ENCODE measurements at regions not wholly inside any gene's neighbourhood (a gene's known extent, or its start where the extent isn't known, plus 50 kb on each side); places are given as distances from the start of the nearest gene placed in this dataset.

GRCh38 chr3:76958274-76958673 is 81.6 kb upstream of the ROBO2 start (continued):
- TF ChIP-seq CLOCK (CRISPR knock-in tag; IDR thresholded peaks at IDR 0.05; ENCODE audit: borderline replicate concordance) (no peak), ADNP (tag; IDR thresholded peaks at IDR 0.05) (no peak), ARID2 (IDR thresholded peaks at IDR 0.05) (no peak), MTA1 (IDR thresholded peaks at IDR 0.05; ENCODE audit: borderline replicate concordance) (no peak), BRF2 (IDR thresholded peaks at IDR 0.05; ENCODE audit: borderline replicate concordance, insufficient read depth, insufficient read length) (no peak), AFF4 (CRISPR knock-in tag; IDR thresholded peaks at IDR 0.05) (no peak), SP2 (IDR thresholded peaks at IDR 0.05; ENCODE audit: extremely low read depth, low read depth, low read length, poor library complexity, severe bottlenecking) (no peak)
- TF ChIP-seq, protein P1, sequence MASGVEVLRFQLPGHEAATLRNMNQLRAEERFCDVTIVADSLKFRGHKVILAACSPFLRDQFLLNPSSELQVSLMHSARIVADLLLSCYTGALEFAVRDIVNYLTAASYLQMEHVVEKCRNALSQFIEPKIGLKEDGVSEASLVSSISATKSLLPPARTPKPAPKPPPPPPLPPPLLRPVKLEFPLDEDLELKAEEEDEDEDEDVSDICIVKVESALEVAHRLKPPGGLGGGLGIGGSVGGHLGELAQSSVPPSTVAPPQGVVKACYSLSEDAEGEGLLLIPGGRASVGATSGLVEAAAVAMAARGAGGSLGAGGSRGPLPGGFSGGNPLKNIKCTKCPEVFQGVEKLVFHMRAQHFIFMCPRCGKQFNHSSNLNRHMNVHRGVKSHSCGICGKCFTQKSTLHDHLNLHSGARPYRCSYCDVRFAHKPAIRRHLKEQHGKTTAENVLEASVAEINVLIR (CRISPR knock-in tag; IDR thresholded peaks at IDR 0.05), result no peak
- TF ChIP-seq, protein P2, sequence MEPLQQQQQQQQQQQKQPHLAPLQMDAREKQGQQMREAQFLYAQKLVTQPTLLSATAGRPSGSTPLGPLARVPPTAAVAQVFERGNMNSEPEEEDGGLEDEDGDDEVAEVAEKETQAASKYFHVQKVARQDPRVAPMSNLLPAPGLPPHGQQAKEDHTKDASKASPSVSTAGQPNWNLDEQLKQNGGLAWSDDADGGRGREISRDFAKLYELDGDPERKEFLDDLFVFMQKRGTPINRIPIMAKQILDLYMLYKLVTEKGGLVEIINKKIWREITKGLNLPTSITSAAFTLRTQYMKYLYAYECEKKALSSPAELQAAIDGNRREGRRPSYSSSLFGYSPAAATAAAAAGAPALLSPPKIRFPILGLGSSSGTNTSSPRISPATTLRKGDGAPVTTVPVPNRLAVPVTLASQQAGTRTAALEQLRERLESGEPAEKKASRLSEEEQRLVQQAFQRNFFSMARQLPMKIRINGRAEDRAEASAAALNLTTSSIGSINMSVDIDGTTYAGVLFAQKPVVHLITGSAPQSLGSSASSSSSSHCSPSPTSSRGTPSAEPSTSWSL (CRISPR knock-in tag; IDR thresholded peaks at IDR 0.05; ENCODE audit: borderline replicate concordance), result no peak

Measured in K562 (cell line).